ENCODE measurements at regions not wholly inside any gene's neighbourhood (a gene's known extent, or its start where the extent isn't known, plus 50 kb on each side); places are given as distances from the start of the nearest gene placed in this dataset.

DNA sequence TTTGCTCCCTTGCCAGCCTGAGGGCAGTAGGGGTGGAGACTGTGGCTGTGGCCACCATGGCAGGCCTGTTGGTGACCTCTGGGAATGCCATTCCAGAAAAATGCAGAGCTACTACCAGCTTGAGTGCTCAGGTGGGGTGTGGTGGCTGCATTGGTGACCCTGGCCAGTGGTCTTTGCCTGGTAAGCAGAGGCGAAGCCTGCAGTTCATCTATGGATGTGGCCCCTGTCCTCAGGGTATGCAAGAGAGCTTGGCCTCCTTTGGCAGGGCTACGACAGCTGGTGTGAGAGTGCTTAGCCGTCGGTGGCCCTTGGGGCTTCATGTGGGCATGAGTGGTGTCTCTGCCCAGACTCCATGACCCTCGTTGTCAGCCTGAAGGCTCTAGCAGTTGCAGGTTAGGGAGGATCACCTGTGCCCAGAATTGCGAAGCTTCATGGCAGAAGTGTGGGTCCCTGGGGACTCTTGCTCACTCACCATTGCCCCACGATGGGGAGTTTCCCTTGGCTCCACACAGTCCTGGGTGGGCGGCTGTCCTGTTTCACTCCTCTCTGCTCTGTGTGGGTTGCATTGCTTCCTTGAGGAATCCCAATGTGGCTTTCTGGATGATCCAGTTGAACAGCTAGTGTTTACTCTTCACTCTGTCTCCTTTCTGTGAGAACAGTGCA, 117.9 kb upstream of the CDH12 start:
- DNase-seq, result no peak

DNA sequence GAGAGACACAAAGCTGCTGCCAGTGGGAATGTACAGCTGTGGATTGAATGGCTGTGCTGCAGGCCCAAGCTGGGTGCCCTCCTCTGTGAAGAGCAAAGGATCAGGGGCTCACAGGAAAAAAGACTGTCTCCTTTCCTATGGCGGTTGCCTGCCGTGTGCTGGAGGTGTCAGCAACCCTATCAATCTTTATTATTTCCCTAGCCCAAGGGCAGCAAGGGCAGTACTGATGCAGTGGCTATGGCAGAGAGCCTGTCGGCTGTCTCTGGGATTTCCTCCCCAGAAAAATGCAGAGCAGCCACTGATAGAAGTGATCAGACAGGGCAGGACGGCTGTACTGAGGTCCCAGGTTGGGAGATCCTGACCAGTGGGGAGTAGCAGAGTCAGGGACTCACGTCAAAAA, 117.3 kb upstream of the CDH12 start:
- no peak for DNase-seq

DNA sequence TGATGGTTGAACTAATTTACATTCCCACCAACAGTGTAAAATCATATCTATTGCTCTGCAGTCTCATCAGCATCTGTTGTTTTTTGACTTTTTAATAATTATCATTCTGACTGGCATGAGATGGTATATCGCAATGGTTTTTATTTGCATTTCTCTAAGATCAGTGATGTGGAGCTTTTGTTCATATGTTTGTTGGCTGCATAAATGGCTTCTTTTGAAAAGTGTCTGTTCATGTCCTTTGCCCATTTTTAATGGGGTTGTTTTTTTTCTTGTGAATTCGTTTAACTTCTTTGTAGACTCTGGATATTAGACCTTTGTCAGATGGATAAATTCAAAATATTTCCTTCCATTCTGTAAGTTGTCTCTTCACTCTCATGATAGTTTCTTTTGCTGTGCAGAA, 115.2 kb upstream of the CDH12 start:
- DNase-seq, result no peak

DNA sequence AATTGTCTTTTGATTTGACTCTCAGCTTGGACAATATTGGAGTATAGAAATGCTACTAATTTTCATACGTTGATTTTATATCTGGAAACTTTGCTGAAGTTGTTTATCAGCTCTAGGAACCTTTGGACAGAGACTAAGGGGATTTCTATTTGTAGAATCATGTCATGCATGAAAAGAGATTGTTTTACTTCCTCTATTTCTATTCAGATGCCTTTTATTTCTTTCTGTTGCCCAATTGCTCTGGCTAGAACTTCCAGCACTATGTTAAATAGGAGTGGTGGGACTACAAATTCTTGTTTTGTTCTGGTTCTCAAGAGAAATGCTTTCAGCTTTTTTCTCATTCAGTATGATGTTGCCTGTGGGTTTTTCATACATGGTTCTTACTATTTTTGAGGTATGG, 112.8 kb upstream of the CDH12 start:
- no peak for DNase-seq

DNA sequence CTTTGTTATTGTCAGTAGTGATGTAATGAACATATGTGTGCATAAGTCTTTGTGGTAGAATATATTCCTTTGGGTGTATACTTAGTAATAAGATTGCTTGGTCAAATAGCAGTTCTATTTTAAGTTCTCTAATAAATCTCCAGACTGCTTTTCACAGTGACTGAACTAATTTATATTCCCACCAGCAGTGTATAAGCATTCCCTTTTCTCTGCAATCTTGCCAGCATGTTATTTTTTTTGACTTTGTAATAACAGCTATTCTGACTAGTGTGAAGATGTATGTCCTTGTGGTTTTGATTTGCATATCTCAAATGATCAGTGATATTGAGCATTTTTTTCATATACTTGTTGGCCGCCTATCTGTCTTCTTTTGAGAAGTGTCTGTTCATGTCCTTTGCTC, 111.5 kb upstream of the CDH12 start:
- DNase-seq, result no peak

DNA sequence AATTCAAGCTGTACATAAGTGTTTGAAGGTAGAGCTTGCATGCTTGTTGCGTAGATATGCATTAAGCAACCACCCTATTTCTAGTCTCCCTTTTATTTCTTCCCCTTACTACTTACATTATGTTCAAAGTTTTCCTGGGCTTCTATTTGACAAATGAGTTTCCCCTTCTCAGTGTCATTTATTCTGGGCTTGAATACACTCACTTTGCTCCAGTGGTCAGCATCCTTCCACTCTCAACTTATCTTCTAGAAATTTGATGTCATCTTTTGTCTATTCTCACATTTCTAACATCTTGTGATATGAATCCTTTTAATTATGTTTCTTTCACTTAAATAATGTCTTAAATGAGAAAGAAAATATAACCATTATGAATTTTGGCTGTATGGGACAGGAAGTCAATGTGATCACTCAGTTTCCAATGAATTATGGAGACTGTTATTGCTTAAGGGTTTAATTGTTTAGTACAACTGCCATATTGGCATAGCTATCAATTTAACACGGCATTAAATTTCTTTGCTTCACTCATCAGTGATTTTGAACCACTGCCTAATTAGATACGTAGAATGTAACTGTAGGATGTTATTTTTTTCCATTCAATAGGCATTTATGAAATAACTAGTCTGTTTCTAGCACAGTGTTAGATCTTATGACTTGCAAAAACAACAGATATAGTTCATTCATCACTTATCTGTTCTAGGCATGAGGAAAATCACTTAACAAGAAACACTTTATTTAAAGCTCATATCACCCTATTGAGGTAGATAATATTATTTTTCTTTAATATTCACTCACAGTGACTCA, 105.5 kb upstream of the CDH12 start:
- DNase-seq, result no peak

DNA sequence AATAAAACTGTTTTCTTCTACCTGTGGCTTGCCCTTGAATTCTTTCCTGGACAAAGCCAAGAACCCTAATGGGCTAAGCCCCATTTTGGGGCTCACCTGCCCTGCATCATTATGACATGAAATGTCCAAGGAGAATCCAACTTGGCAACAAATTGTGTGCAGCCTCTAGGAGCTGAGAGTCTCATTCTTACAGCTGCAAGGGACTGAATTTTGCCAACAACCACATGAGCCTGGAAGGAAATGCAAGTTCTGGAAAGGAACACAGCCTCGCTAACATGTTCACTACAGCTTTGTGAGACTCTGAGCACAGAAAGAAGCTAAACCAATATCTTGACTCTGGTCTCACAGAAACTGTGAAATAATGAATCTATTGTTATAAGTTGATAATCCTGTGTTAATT, 94.8 kb upstream of the CDH12 start:
- no peak for DNase-seq

DNA sequence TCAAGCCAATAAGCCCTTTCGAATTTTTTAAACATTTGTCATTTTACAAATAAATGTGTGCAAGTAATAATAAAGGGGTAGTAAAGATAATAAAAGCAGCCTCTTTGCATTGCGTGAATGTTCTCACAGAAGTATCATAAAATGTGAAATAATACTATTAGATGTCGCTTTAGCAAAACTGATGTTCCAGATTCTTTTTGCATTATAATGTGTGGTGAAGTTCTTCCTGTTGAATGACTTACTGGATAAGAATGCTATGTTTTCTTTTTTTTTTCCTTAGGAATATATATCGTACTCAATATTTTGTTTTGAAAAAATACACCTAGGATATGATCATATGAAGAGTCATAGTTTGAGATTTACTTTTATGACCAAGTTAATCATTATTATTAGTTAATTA, 85.2 kb upstream of the CDH12 start:
- DNase-seq, result no peak

DNA sequence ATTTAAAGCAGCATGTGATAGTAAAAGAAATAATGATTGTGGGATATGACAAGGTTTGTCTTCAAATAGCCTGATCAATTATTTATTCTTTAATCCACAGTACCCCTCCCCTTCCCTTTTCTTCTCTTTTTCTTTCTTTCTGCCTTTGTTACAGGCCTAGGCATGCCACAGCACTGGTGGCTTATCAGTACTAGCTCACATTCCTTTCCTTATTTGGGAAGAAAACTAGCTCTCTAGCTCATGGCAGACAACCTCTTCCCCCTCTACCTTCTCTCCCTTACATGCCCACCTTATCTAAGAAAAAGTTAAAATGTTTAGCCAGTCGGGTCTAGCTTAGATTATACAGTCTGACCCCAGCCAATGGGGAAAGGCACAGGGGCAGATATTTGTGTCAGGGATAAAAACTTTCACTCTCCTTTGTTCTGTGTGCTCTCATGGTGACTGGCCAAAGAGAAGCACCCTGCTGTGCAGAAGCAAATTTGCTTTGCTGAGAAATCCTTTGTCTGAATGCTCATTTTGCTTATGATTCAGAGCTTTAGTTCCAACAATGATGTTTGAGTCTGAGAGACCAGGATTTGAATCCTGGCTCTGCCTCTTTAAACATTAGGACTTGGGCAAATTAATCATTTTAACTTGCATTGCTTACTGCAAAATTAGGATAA, 75.8 kb upstream of the CDH12 start:
- no peak for DNase-seq

DNA sequence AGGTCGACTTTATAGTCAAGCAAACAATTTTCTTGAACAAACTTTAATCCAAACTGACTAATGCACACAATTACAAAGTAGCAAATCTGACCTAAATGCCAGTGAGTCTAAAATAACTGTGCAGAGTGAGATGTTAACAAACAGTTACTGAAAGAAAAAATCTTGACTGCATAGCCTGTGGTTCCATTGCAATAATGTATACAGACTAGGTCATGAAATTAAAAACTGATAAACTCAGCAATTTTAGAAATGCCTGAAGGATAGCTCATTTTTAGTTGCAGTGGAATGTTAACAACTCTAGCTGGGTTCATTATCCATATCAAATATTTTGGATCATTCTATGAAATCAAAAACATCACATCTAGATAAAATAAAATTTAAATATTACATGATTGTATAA, 73.4 kb upstream of the CDH12 start:
- DNase-seq, result no peak

DNA sequence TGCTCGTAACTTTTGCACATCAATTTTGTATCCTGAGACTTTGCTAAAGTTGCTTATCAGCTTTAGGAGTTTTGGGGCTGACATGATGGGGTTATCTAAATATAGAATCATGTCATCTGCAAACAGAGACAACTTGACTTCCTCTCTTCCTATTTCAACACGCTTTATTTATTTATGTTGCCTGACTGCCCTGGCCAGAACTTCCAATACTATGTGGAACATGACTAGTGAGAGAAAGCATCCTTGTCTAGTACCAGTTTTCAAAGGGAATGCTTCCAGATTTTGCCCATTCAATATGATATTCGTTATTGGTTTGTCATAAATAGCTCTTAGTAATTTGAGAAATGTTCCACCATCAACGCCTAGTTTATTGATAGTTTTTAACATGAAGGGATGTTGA, 65.4 kb upstream of the CDH12 start:
- no peak for DNase-seq

DNA sequence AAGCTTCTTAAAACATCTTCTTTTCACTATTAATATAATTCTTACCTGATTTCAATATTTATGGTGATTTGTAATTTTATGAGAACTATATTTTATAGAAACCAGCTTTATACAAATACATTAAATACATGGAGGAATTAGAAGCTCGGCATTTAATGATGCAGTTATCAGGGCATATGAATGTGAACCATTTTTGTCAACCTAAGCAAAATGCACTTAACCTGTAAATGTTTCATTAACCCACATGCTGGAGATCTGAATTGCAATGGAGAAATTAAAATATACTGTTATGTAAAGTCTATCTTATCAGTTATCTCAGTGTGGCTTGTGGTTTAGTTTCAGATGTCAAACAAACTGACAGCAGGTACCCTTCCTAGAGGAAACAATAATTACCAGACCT, 63.2 kb upstream of the CDH12 start:
- no peak for DNase-seq

DNA sequence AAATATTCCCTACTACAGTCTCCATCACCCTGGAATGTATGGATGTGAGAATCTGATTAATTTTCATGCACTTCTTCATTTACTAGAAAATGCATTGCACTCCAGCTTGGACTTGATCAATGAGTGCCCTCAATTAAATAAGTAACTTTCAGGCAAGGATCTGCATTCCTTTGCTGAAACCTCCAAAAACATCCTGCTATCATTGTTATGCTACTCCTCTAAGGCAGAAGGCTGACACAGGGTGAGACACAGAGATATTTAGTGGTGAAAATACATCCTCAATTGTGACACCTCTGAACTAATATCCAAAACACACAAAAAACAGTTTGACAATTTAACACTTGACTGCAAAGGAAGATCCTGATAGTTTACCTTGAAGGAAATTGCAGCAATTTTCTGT, 57.9 kb upstream of the CDH12 start:
- no peak for DNase-seq

DNA sequence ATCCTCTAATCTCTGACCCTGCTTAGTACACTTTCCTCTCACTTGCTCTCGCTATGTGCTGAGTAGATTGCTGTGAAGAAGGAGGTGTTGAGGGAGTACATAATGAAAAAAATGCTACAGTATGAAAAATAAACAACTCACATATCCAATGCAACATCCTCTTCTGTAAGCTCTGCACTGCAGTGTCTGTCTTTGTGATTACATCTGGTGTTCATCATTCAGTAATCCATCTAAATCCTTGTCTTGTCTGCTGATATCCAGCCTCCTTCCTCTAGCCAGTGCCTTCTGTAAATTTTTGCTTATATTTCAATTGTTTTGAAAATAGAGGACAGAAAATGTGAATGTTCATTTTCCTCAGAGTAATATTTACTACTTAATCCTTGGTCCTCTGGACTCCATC, 57.4 kb upstream of the CDH12 start:
- no peak for DNase-seq

DNA sequence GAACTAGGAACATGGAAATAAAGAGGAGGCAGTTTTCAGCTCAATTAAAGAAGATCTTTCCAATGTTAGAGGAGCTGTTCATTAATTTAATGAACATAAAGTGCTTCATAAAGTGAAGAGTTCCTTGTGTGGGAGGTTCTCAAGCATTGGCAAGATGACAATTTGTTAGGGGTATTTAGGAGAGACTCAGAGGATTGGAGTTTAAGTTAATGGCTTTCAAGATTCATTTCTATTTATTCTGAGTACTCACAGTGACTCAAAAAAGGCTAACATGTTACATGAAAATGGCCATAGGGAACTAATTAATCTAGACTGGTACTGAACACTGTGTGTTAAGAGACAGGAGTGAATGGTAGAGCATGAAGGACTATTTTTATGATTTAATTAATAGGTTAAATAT, 55.4 kb upstream of the CDH12 start:
- no peak for DNase-seq

DNA sequence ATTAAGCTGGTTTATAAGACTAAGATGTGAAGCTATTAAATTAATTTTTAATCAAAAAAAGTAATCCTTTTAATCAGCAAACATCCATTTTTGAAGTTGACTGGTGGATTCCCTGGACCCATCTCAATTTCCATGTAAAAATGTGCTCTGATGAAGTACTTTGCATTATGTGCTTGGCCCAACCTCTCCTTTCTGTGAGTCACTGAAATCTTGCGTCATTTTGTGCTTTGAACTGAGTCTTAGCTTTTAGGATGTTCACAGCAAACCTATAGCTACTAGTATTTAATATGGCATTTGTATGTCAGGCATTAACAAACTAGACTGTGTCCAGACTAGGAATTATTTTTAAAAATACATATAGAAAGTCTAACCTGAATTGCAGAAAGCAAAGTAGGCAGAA, 55.0 kb upstream of the CDH12 start:
- DNase-seq, result no peak

All from SW 1271 (cell line).